ENCODE measurements at regions not wholly inside any gene's neighbourhood (a gene's known extent, or its start where the extent isn't known, plus 50 kb on each side); places are given as distances from the start of the nearest gene placed in this dataset.

DNA sequence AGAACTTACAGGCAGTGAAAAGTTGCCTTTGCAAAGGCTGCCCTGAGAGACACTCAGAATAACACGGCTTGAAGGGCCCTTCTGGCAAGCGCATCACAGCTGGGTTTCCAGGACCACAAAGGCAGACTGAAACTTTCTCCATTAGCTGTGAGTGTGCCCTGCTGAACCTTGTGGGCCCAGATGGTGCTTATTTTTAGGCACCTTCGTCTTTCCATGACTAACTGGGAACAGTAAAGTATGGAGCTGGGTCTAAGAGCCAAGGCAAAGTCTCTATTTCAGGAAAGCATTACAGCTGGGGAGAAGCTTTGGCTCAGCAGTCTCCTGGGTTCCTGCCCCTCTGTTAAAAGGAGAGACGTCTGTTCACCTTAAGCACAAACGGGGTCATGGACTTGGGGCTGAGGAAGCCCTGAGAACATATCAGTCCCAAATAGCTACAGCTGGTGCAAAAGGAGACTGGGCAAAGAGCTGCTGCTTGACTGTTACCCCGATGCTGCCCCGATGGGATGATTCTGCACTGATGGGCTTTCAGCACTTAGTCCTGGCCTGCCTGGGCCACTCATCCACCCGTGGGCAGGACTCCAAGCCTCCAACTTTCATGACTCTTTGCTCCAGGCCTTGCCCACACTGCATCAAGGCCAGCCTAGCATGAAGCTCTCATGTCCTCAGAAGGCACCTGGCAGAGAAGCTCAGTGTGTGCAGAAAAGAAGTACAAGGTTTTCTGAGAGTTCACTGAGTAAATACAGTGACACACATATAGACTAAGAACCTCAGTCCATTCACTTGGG, 248.3 kb downstream of the PHLDA1 start:
- no peaks in the 10 kb centered on the region for H3K27me3 ChIP-seq (replicated peaks in 1 of 7)
- no peaks in the 10 kb centered on the region for H3K9me3 ChIP-seq
- no peaks in the 10 kb centered on the region for H3K36me3 ChIP-seq
- 69 to 91% (median 78%) methylated on average over 6 to 8 of the region's 8 CpGs for WGBS, 5 donors
- no peak overlapping the region for H3K4me3 ChIP-seq
- intact Hi-C loops (cut with DNase I; ENCODE audit: low total_unique reads), result no loop called here
- no peak for DNase-seq
- no peak for TF ChIP-seq POLR2AphosphoS5 (IDR thresholded peaks at IDR 0.05)
- no peak for TF ChIP-seq CTCF (IDR thresholded peaks at IDR 0.05 in 8 of 11, conservative IDR thresholded peaks at IDR 0.05 in 3 of 11)
- TF ChIP-seq POLR2A (IDR thresholded peaks at IDR 0.05), result no peak
- no peak overlapping the region for H3K27ac ChIP-seq
- H3K4me1 ChIP-seq, result no peaks in the 10 kb centered on the region

GRCh38 chr12:75782069-75782581, 249.5 kb downstream of the PHLDA1 start:
- no peak for DNase-seq

GRCh38 chr12:75781532-75782046, 250.0 kb downstream of the PHLDA1 start:
- H3K9me3 ChIP-seq, result no peaks in the 10 kb centered on the region
- no peak for DNase-seq
- no peak overlapping the region for H3K4me3 ChIP-seq
- 54 to 62% (median 57%) methylated on average over 2 of the region's 2 CpGs for WGBS, 5 donors
- H3K36me3 ChIP-seq, result no peaks in the 10 kb centered on the region
- no peaks in the 10 kb centered on the region for H3K4me1 ChIP-seq
- no peak overlapping the region for H3K27ac ChIP-seq
- no peaks in the 10 kb centered on the region for H3K27me3 ChIP-seq (replicated peaks in 1 of 7)
- intact Hi-C loops (cut with DNase I; ENCODE audit: low total_unique reads), result no loop called here
- TF ChIP-seq POLR2AphosphoS5 (IDR thresholded peaks at IDR 0.05), result no peak
- TF ChIP-seq CTCF (IDR thresholded peaks at IDR 0.05 in 8 of 11, conservative IDR thresholded peaks at IDR 0.05 in 3 of 11), result no peak
- TF ChIP-seq POLR2A (IDR thresholded peaks at IDR 0.05), result no peak

More at GRCh38 chr12:75782069-75782581, 249.5 kb downstream of the PHLDA1 start:
- no peaks in the 10 kb centered on the region for H3K36me3 ChIP-seq
- TF ChIP-seq CTCF (IDR thresholded peaks at IDR 0.05 in 8 of 11, conservative IDR thresholded peaks at IDR 0.05 in 3 of 11) (no peak), POLR2A (IDR thresholded peaks at IDR 0.05) (no peak), POLR2AphosphoS5 (IDR thresholded peaks at IDR 0.05) (no peak)
- intact Hi-C loops (cut with DNase I; ENCODE audit: low total_unique reads), result no loop called here
- H3K27ac ChIP-seq, result no peak overlapping the region
- H3K4me3 ChIP-seq, result no peak overlapping the region
- WGBS, 5 donors, result 73 to 95% (median 90%) methylated on average over 4 of the region's 4 CpGs
- H3K4me1 ChIP-seq, result no peaks in the 10 kb centered on the region
- H3K27me3 ChIP-seq (replicated peaks in 1 of 7), result no peaks in the 10 kb centered on the region
- no peaks in the 10 kb centered on the region for H3K9me3 ChIP-seq

DNA sequence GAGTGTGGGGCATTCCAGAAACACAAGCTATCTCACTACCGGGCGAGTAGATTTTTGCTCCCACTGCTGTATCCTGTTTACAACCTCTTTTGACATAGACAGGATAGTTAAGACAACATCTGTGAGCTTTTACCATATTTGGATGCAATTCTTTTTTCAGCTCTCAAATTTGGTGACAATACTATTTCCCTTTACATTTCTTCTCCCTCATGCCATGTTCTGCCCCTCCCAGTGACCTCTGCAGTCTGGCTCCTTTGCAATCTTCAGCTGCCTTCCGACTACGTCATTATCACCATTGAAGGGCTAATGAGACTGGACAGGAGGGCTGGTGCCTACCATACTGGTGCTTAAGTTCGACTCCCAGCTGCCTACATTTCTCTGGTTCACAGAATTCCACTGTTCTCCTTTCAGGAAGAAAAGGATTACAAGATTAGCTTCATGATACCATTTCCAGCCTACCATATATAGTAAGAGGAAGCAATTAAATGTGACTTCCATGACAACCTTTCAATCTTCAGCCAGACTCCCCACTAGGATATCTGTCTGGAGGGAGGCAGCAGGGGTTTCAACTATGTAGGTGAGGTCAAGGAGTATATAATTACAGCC, 251.6 kb downstream of the PHLDA1 start:
- Histone ChIP-seq H3K9me3 (no peaks in the 10 kb centered on the region), H3K4me1 (no peaks in the 10 kb centered on the region), H3K27ac (no peak overlapping the region), H3K4me3 (no peak overlapping the region), H3K36me3 (no peaks in the 10 kb centered on the region), H3K27me3 (replicated peaks in 1 of 7) (no peaks in the 10 kb centered on the region)
- TF ChIP-seq POLR2AphosphoS5 (IDR thresholded peaks at IDR 0.05) (no peak), CTCF (IDR thresholded peaks at IDR 0.05 in 8 of 11, conservative IDR thresholded peaks at IDR 0.05 in 3 of 11) (no peak), POLR2A (IDR thresholded peaks at IDR 0.05) (no peak)
- DNase-seq, result no peak
- intact Hi-C loops (cut with DNase I; ENCODE audit: low total_unique reads), result no loop called here
- 65 to 89% (median 68%) methylated on average over 5 of the region's 5 CpGs for WGBS, 5 donors

All from spleen (tissue), 11 donors.